HG03342 (cell line): ENCODE measurements at regions not wholly inside any gene's neighbourhood (a gene's known extent, or its start where the extent isn't known, plus 50 kb on each side); places are given as distances from the start of the nearest gene placed in this dataset.

Experiments
- ATAC-seq: cut with Tn5 transposase; IDR thresholded peaks from one replicate; pipeline ENCODE4 v1.9.1; 2021; ENCODE audit warnings: mild to moderate bottlenecking, moderate library complexity; ENCODE audit not compliant: unreplicated experiment

- ATAC-seq, result no peak
These were observed 107.7 kb downstream of the INHBB start for GRCh38 chr2:120453635-120453998.

DNA sequence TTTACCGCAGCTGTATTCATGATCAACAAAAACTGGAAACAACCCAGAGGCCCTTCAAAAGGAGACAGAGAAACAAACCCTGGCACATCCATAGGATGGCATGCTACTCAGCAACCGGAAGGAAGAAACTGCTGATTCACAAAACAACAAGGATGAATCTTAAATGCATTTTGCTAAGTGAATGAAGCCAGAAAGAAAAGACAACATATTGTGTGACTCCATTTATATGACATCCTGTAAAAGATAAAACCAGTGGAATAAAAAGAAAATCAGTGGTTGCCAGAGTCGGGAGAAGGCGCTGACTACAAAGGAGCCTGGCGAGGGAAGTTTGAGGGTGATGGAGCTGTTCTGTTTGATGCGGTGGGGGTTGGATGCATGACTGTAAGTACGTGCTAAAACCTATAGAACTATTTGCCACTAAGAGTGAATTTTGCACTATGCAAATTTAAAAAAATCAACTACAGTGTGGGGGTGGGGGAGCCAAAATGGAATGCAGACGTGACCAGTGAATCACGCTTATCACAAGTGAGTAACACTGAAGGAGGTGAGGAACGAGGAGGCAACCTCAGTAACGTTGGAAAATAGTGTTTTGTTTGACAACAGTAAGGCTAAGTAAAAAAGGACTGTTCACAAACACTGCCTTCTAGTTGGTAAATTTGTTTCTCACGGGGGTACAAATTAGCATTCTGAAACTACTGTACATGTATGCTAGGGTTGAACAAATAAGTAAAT lies 108.9 kb downstream of the INHBB start:
- ATAC-seq, result no peak

DNA sequence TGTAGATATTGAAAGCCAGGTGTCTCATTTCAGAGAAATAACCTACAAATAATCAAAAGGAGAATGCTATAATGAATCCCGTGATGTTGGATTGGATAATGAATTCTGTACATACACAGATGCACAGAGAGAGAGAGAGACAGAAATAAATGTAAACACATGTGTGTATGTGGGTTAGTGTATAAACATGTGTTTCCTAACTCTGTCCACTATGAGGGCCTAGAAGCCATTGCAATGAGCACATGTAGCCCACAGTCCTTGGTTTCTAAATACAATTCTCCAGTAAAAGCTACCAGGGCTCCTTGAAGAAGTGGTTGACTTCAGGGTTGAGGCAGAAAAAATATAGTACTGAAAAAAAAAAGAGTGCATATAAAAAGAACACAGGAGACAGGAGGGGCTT lies 109.5 kb downstream of the INHBB start:
- ATAC-seq, result no peak

GRCh38 chr2:120456867-120457266 lies 110.9 kb downstream of the INHBB start:
- no peak for ATAC-seq

DNA sequence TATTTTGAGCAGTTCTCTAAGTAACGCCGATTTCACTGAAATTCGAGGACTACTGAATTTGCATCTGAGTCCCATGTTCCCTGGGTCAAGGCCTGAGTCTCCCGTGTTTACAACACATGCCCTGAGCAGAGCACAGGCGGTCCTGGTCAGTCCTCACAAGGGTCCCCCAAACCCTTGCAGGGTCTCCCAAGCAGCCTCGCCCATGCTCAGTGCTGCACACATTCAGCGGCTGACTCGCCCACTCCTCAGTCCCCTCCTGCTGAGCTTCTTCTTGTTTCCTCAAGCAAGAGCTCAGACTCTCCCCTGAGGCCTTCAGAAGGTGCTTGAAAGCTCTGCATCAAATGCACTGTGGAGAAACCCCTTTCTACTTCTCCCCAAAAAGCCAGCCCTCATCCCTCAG lies 114.6 kb downstream of the INHBB start:
- ATAC-seq, result no peak

- ATAC-seq, result no peak
These were observed 115.2 kb downstream of the INHBB start for GRCh38 chr2:120461092-120461491.

GRCh38 chr2:120461546-120462537 lies 115.9 kb downstream of the INHBB start:
- ATAC-seq, result no peak

GRCh38 chr2:120463527-120463926 lies 117.6 kb downstream of the INHBB start:
- no peak for ATAC-seq

DNA sequence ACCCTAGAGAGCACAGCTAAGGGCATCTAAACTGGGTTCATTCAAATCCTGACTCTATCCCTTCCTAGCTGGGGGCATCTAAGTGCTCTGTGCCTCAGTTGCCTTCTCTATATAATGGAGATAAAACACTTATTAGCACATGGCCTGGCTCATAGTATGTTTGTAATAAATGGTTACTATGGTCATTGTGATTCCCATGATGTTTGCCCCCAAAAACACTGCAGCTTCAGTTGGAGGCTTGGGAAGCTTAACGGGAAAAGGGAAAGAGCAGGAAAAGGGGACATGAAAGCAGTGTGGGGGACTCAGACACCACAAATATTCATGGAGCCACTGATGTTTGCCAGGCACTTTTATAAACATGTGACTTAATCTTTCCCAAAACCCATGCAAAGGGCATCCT lies 118.1 kb downstream of the INHBB start:
- no peak for ATAC-seq

GRCh38 chr2:120464448-120464931 lies 118.6 kb downstream of the INHBB start:
- ATAC-seq, result no peak

DNA sequence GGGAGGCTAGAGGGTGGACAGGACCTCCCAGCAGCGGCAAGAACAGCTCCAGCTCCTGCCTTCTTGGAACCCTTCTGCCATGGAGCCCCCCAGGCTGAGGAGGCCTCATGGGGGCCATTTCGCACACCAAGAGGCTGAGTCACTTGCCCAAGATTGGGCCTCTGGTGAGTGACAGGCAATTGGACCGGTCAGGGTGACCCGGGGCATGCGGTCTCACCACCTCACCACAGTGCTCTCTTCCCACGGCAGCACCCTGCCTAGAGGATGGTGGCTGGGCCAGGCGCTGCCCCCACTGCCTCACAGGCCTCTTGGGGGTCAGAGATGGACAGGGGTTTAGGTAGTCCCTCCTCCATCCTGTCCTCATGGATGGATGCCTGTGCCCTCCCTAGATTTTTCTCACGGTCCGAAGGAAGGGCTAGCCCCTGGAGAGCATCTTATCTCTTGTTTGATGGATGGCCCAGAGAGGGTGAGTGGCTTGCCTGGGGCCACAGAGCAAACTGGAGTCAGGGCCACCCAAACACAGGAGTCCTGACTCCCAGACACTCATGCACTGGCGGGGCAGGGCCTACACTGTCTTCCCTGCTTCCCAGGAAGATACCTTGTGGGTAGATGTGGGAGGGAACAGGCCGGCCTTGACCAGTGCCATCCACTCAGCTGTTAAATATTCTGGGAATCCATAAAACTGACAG lies 119.2 kb downstream of the INHBB start:
- ATAC-seq, result no peak

GRCh38 chr2:120465701-120465988 lies 119.7 kb downstream of the INHBB start:
- no peak for ATAC-seq

DNA sequence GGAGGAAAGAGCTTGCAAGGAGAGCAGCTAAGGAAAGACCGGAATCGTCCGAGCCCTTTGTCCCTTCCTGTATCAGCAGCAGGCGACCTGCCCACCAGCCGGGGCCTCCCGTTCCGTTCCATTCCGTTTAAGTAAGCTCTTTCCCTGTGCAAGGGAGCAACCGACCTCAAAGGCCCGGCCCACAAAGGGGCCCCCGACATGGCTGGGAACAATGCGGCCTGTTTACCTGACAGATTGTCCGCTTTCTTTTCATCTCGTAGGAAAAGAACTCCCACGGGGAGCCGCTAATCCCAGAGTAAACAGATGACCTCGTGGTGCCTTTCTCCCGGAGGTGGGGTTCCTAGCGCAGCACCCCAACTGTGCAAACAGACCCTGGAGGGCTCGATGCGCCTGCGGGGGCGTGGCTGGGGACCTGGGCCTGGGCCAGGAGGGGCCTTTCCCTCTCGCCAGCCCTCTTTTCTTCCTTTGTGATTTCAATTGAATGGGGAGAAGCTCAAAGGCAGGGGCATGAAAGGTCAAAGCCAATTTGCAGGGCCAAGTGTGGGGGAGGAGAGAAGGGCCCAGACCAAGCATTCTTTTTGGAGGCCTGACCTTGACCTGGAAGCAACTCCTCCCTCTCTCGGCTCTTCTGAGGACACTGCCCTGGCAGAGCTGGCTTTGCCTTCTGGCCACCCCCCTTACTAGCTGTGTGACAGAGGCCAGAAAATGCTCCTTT lies 120.2 kb downstream of the INHBB start:
- ATAC-seq, result no peak

DNA sequence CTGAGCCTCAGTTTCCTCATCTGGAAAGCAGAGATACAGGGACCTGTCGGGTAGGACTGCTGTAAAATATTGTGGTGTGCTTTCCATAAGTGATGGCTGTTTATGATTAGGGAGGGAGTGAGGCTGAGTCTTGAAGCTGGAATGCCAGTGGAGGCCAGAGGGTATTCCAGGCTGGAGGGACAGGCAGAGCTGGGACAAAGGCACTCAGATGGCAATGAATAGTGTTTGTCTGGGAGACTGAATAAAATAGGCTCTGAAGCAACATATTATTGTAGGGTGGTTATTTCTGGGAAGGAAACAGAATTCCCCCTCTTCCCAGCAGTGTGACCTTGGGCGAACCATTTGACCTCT lies 120.7 kb downstream of the INHBB start:
- no peak for ATAC-seq

DNA sequence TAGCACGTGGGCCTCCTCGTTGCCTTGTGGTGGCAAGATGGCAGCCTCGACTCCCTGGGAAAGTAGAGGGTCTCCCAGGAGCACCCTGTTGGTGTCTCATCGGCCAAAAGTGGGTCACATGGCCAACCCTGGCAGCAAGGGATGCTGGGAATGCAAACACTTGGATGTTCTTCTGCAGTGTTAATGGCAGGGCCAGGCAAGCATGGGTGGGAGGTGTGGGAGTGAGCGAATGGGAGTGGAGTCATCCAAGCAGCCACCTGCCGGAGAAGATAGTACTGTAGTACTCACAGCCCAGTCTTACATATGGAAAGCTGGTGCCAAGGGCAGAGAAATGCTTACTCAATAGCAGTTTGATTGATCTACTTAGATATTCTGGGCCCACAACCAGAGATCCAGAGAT lies 122.2 kb downstream of the INHBB start:
- no peak for ATAC-seq

- ATAC-seq, result no peak
These were observed 123.5 kb downstream of the INHBB start for GRCh38 chr2:120469426-120469825.

GRCh38 chr2:120470041-120470965 lies 124.4 kb downstream of the INHBB start:
- ATAC-seq, result no peak

GRCh38 chr2:120471166-120471565 lies 125.2 kb downstream of the INHBB start:
- no peak for ATAC-seq

DNA sequence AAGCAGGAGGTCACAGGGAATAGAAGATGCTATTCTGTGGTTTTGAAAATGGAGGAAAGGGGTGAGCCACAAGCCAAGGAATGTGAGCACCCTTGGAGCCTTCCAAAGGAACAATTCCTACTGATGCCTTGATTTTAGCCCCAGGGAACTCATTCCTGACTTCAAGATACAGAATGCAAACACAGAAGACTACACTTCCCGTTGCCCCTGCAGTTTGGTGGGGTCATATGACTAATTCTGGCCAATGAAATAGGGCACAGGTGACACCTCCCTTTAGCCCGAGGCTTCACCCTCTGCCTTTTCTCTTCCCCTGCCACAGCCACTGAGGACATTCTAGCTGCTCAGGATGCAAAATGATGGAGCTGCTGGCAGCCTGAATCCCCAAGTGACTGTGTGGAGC lies 126.1 kb downstream of the INHBB start:
- ATAC-seq, result no peak

GRCh38 chr2:120472891-120473309 lies 127.0 kb downstream of the INHBB start:
- no peak for ATAC-seq
